PFSK-1 (cell line): ENCODE measurements at regions not wholly inside any gene's neighbourhood (a gene's known extent, or its start where the extent isn't known, plus 50 kb on each side); places are given as distances from the start of the nearest gene placed in this dataset.

ENCODE experiments used
- POLR2AphosphoS5 ChIP-seq: IDR thresholded peaks from 2 replicates; pipeline ENCODE4 v1.6.1; 2012; ENCODE audit warnings: low read depth, mild to moderate bottlenecking, control low read depth, low read length, moderate library complexity
- TAF1 ChIP-seq: IDR thresholded peaks from 2 replicates; pipeline ENCODE4 v1.6.1; 2012; ENCODE audit warnings: low read length, control low read depth, borderline replicate concordance; ENCODE audit not compliant: insufficient read depth

DNA sequence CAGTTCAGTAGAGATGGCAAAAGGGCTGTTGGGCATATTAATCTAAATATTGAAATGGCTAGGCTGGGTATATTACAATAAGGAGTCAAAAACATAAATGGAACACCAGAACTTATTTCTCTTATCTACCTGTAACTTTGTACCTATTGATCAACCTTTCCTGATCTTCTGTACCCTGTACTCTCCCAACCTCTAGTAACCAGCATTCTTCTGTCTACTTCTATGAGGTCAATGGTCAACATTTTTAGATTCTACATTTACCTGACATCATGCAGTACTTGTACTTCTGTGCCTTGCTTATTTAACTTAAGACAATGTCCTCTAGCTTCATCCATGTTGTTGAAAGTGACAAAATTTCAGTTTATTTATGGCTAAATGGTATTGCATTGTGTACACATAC, 467.3 kb downstream of the TAF11L14 start:
- TF ChIP-seq TAF1 (no peak), POLR2AphosphoS5 (no peak)
